ENCODE measurements at regions not wholly inside any gene's neighbourhood (a gene's known extent, or its start where the extent isn't known, plus 50 kb on each side); places are given as distances from the start of the nearest gene placed in this dataset.
"Not testable (repeated sequence)": the region's sequence is repeated elsewhere in the genome, so short reads cannot be mapped to it uniquely, and the experiment has no call there.

DNA sequence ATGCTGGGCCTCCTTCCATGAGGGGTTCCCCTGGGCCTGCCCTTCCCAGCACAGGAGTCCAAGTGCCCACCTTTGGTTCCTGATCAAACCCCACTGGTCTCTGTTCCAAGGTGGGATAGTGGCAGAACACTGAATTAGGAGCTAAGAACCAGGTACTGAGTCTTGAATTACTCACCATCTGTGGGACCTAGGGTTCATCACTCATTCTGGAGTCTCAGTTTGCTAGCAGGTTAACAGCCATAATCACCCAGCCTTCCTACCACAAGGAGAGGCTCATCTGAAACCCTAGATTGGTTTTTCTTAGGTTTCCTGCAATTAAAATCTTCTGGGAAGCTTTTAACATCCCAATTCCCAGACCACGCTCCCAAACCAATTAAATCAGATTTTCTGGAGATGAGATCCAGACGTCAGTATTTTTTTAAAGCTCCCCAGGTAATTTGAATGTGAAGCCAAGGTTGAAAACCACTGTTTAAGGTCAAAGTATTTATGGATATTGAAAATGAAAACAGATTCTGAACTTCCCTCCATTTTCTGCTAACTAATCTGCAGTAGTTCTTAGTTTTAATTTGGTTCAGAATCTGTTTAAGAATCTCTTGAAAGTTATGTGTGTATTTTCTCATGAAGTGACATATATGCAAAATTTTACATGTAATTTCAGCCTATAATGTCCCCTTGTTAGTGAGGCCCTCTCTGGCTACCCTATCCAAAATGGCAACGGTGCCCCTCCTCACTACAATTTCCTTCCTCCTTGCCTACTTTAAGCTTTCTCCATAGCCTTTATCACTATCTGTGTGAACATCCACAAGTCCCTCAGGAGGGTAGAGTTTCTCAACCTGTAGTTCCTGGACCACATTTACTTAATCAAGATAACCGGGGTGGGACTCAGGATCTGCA lies 166.5 kb upstream of the CXCR4 start:
- H3K4me1 Mint-ChIP-seq: peaks cover 40% of the 10 kb centered on the region

DNA sequence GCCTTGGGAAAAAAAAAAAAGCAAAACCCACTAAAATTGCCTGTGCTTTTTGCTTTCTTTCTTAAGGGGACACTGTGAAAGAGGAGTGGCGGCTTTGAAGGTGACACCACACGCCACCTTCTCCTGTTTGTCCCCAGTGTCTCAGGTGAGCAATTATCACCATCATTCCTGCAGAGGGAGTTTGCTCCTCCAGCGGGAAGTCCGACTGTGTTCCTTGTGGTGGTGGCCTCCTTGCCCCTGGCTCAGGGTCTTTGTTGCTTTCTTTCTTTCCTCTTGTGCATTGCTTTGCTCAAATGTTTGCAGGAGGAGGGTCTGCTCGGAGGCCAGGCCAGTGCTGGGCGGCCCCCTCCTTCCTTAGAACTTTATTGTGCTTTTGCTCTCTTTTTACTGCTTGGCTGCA lies 164.3 kb upstream of the CXCR4 start:
- intact Hi-C loops (cut with DNase I, micrococcal nuclease): no loop called here
- no peaks in the 10 kb centered on the region for H3K36me3 Mint-ChIP-seq (ENCODE audit: low read depth)

More for the DNA sequence above, 166.5 kb upstream of the CXCR4 start:
- Mint-ChIP-seq H3K27ac (no peak overlapping the region), H3K27me3 (no peaks in the 10 kb centered on the region), H3K9me3 (ENCODE audit: low read depth) (no peaks in the 10 kb centered on the region), H3K36me3 (ENCODE audit: low read depth) (no peaks in the 10 kb centered on the region), H3K4me3 (no peak overlapping the region)
- ATAC-seq: peak; percentile 50
- no peak for DNase-seq
- CTCF ChIA-PET: interaction anchor here (0.8 to 1.0 kb wide), 4 partner anchors 11 to 366 kb away, joined by 3 read pairs; no protein-coding TSS in a partner anchor
- POLR2A ChIA-PET: no interaction called here
- intact Hi-C loops (cut with DNase I, micrococcal nuclease): no loop called here

DNA sequence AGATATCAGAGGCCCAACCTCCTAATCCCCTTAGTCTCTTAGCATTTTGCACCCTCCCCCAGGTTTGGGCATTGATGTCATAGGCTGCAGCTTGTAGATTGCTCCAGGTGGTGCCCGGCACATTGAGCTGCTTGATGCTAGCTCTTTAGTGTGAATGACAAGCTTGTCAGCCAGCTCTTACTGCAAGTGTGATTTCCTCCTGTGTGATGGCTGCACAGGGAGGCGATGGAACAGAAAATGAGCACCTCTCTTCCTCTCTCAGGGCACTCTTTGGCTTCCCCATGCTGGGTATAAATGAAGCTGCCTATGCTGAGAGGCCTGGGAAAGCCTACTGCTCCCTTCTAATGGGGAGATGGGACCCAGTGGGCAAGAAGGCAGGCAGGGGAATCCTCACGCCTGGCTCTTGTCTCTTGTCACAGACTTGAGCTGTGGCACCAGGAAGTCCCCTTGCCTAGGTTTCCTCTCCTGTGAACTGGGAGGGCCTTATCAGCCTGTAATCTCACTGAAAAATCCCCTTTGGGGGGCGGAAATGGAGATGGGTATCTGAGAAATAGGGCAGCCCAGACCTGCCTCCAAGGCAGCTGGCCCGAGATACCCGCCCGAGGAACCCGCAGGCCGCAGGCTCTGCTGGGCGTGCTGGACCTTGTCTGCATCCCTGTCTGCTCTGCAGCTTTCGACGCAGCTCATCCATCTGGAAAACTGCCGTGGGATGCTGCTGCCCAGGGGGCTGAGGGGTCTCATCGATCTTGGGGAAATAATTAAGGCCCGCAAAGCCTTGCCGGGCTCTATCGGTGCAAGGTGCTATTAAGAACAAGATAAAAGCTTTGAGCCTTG lies 163.5 kb upstream of the CXCR4 start:
- Mint-ChIP-seq H3K4me1 (peaks cover 39% of the 10 kb centered on the region), H3K27ac (peak overlapping the region; percentile 67), H3K36me3 (ENCODE audit: low read depth) (no peaks in the 10 kb centered on the region), H3K9me3 (ENCODE audit: low read depth) (no peaks in the 10 kb centered on the region), H3K4me3 (no peak overlapping the region), H3K27me3 (no peaks in the 10 kb centered on the region)
- ChIA-PET CTCF (interaction anchor here (0.7 to 1.3 kb wide), 5 partner anchors 13 to 368 kb away, joined by 3 to 6 read pairs (median 3); no protein-coding TSS in a partner anchor), POLR2A (interaction anchor here (0.8 kb wide), 3 partner anchors 16 to 295 kb away, joined by 3 to 4 read pairs (median 4); no protein-coding TSS in a partner anchor)
- intact Hi-C loops (cut with DNase I, micrococcal nuclease): no loop called here
- peak; percentile 45 for DNase-seq
- peak; percentile 72 for ATAC-seq

More for the DNA sequence above, 164.3 kb upstream of the CXCR4 start:
- no peak for ATAC-seq
- Mint-ChIP-seq H3K27ac (peak overlapping the region; percentile 67), H3K27me3 (no peaks in the 10 kb centered on the region), H3K4me1 (peaks cover 40% of the 10 kb centered on the region), H3K4me3 (no peak overlapping the region), H3K9me3 (ENCODE audit: low read depth) (no peaks in the 10 kb centered on the region)
- POLR2A ChIA-PET: interaction anchor here (0.8 kb wide), 1 partner anchor 16 kb away, joined by 3 read pairs; no protein-coding TSS in a partner anchor
- no peak for DNase-seq
- CTCF ChIA-PET: interaction anchor here (1.1 kb wide), 1 partner anchor 32 kb away, joined by 3 read pairs; no protein-coding TSS in a partner anchor

DNA sequence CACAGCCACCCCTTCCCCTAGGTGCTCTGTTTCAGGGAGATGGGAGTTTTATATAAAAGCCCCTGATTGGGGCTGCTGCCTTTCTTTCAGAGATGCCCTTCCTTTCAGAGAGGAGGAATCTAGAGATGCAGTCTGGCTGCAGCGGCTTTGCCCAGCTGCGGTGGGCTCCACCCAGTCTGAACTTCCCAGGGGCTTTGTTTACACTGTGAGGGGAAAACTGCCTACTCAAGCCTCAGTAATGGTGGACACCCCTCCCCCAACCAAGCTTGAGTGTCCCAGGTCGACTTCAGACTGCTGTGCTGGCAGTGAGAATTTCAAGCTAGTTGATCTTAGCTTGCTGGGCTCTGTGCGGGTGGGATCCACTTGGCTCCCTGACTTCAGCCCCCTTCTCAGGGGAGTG lies 148.4 kb upstream of the CXCR4 start:
- H3K27me3 Mint-ChIP-seq; intact Hi-C loops (cut with DNase I, micrococcal nuclease); H3K27ac Mint-ChIP-seq; H3K36me3 Mint-ChIP-seq (ENCODE audit: low read depth); ATAC-seq; H3K4me3 Mint-ChIP-seq; H3K4me1 Mint-ChIP-seq; POLR2A ChIA-PET; DNase-seq: not testable (repeated sequence)
- CTCF ChIA-PET: interaction anchor here (1.8 kb wide), 1 partner anchor 11 kb away, joined by 4 read pairs; no protein-coding TSS in a partner anchor
- H3K9me3 Mint-ChIP-seq (ENCODE audit: low read depth): peaks cover 15% of the 10 kb centered on the region

DNA sequence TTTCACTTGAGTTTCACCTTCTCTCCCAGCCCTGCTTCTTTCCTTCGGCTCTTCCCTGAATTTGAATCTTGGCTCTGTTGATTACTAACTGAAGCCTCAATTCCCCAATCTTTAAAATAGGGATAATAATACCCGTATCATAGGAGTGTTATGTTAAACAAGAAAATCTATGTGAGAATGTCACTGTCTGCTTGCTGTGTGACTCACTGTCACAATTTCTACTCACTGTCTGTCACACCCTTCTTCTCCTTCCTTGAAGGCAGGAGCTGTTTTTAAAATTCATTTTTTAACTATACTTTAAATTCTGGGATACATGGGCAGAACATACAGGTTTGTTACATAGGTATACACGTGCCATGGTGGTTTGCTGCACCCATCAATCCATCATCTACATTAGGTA lies 141.6 kb upstream of the CXCR4 start:
- no peak for DNase-seq
- peaks cover 2% of the 10 kb centered on the region for H3K36me3 Mint-ChIP-seq (ENCODE audit: low read depth)

DNA sequence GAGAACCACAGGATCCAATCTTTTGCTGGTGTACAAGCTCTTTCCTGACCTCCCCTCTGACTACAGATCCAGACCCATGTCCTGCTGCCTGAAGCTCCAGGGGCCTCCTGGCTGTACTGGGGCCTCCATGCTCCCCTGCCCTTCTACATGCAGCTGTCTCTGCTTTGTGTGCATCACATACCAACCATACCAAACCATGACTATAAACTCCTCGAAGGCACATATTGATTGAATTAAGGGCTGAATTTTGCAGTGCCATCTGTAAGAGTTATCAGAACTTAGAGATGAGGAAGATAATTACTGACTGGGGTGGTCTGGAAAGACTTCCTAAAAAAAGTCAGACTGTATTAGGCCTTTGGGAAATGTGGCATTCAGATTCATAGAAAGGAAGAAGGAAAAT lies 139.9 kb upstream of the CXCR4 start:
- H3K27ac Mint-ChIP-seq: no peak overlapping the region
- intact Hi-C loops (cut with DNase I, micrococcal nuclease): loop anchor here in 1 of 2 experiments (5.0 kb wide), 1 partner anchor 119 kb away; no protein-coding TSS in a partner anchor
- no peak for DNase-seq
- no peak for ATAC-seq
- H3K4me1 Mint-ChIP-seq: peaks cover 18% of the 10 kb centered on the region
- H3K36me3 Mint-ChIP-seq (ENCODE audit: low read depth): no peaks in the 10 kb centered on the region
- no peaks in the 10 kb centered on the region for H3K9me3 Mint-ChIP-seq (ENCODE audit: low read depth)
- H3K27me3 Mint-ChIP-seq: no peaks in the 10 kb centered on the region
- CTCF ChIA-PET: interaction anchor here (1.3 to 1.5 kb wide), 3 partner anchors 9 to 127 kb away, joined by 3 to 6 read pairs (median 4); no protein-coding TSS in a partner anchor
- H3K4me3 Mint-ChIP-seq: no peak overlapping the region
- POLR2A ChIA-PET: no interaction called here

More for the DNA sequence above, 141.6 kb upstream of the CXCR4 start:
- intact Hi-C loops (cut with DNase I, micrococcal nuclease): loop anchor here in 1 of 2 experiments (5.0 kb wide), 1 partner anchor 118 kb away; no protein-coding TSS in a partner anchor
- Mint-ChIP-seq H3K4me1 (peaks cover 17% of the 10 kb centered on the region), H3K27me3 (no peaks in the 10 kb centered on the region), H3K9me3 (ENCODE audit: low read depth) (peaks cover 6% of the 10 kb centered on the region), H3K4me3 (no peak overlapping the region), H3K27ac (no peak overlapping the region)
- ATAC-seq: no peak
- ChIA-PET POLR2A (no interaction called here), CTCF (interaction anchor here (0.5 kb wide), 1 partner anchor 39 kb away, joined by 3 read pairs; no protein-coding TSS in a partner anchor)

DNA sequence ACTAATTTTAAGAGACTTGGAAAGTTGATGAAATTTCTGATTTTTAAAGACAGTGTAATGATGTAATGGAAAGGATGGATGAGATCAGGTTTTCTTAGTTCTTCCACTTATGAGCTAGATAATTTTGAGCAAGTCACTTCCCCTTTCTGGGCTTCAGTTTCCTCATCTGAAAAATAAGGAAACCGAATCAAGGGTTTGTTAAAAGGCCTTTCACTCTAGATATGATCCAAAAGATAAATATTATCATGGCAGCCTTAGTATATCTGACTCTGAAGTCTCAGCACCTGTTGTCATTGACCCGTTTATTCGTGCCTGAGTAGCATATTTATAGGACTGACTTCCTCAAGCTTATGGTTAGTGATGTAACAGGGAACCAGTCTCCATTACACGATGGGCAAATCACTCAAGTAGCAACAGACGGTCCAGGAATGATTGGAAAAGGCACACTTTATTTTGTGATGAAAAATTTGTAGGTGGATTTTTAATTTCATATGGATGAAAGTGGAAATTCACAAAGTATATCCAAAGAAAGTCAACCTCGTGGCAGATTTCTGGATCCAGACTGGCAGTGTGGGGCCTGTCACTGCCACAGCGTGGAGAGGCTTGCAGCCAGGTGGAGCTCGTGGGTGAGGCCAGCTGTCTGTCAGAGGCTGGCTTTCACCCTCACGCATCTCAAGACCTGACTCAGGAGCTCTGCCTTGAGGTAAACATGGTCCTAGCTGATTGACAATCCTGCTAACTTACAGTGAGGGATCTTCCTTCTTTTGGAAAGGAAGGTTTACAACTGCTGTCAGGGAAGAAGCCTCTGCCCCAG lies 137.9 kb upstream of the CXCR4 start:
- DNase-seq: peak; percentile 60
- peak; percentile 87 for ATAC-seq
- no peaks in the 10 kb centered on the region for H3K36me3 Mint-ChIP-seq (ENCODE audit: low read depth)
- H3K4me1 Mint-ChIP-seq: peaks cover 20% of the 10 kb centered on the region
- H3K27ac Mint-ChIP-seq: peak overlapping the region; percentile 55
- no peaks in the 10 kb centered on the region for H3K27me3 Mint-ChIP-seq
- CTCF ChIA-PET: interaction anchor here (0.6 to 1.3 kb wide), 4 partner anchors 32 to 129 kb away, joined by 3 read pairs; no protein-coding TSS in a partner anchor
- intact Hi-C loops (cut with DNase I, micrococcal nuclease): loop anchor here in 1 of 2 experiments (5.0 kb wide), 1 partner anchor 121 kb away; no protein-coding TSS in a partner anchor
- H3K9me3 Mint-ChIP-seq (ENCODE audit: low read depth): no peaks in the 10 kb centered on the region
- POLR2A ChIA-PET: no interaction called here
- no peak overlapping the region for H3K4me3 Mint-ChIP-seq

DNA sequence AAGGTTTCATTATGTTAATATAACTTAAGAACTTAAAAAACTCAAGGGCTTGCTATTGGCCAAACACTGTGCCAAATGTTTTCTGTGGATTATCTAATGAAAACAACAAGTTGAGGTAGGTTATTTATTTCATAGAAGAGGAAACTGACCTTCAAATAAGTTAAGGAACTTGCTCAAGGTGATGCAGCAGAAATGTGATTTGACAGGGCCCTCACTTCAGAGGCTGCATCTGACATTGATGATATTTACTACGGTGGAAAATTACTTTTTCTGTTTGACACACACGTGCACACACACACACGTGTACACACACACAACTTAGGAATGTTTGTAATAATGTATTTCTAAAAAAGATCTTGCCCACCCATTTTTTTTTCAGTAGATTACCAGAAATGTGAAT lies 137.2 kb upstream of the CXCR4 start:
- Mint-ChIP-seq H3K27me3 (no peaks in the 10 kb centered on the region), H3K36me3 (ENCODE audit: low read depth) (no peaks in the 10 kb centered on the region), H3K9me3 (ENCODE audit: low read depth) (no peaks in the 10 kb centered on the region), H3K4me3 (no peak overlapping the region), H3K27ac (peak overlapping the region; percentile 48), H3K4me1 (peaks cover 20% of the 10 kb centered on the region)
- CTCF ChIA-PET: interaction anchor here (0.6 to 1.7 kb wide), 4 partner anchors 26 to 258 kb away, joined by 3 to 4 read pairs (median 3); no protein-coding TSS in a partner anchor
- POLR2A ChIA-PET: interaction anchor here (1.6 kb wide), 1 partner anchor 379 kb away, joined by 3 read pairs; the partner anchor contains the start of gene MCM6
- DNase-seq (no peak), ATAC-seq (no peak)
- intact Hi-C loops (cut with DNase I, micrococcal nuclease): loop anchor here in 1 of 2 experiments (5.0 kb wide), 1 partner anchor 122 kb away; no protein-coding TSS in a partner anchor

DNA sequence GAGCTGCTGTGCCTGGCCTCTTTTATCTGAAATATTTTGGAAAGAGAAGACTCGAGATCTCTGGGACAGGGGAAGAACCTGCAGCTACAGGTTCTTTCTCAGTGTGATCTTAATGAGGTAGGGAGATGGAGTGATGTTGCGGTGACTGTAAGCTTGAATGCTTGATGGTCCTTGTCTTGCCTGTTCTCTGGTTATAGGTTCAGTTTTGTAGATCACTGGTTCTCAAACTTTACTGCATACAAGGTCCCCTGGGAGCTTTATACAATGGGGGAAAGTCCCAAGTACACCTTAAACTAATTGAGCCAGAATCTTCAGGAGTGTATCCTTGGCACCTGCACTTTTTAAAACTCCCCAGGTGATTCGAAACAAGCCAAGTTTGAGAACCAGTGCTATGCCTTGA lies 136.7 kb upstream of the CXCR4 start:
- intact Hi-C loops (cut with DNase I, micrococcal nuclease): loop anchor here in 1 of 2 experiments (5.0 kb wide), 1 partner anchor 123 kb away; no protein-coding TSS in a partner anchor
- H3K4me1 Mint-ChIP-seq: peaks cover 20% of the 10 kb centered on the region
- no peak for DNase-seq
- no peaks in the 10 kb centered on the region for H3K27me3 Mint-ChIP-seq
- POLR2A ChIA-PET: interaction anchor here (1.6 kb wide), 1 partner anchor 378 kb away, joined by 3 read pairs; the partner anchor contains the start of gene MCM6
- H3K4me3 Mint-ChIP-seq: no peak overlapping the region
- CTCF ChIA-PET: interaction anchor here (0.8 to 1.7 kb wide), 3 partner anchors 26 to 257 kb away, joined by 3 to 4 read pairs (median 3); no protein-coding TSS in a partner anchor
- H3K36me3 Mint-ChIP-seq (ENCODE audit: low read depth): no peaks in the 10 kb centered on the region
- ATAC-seq: no peak
- H3K27ac Mint-ChIP-seq: no peak overlapping the region
- H3K9me3 Mint-ChIP-seq (ENCODE audit: low read depth): no peaks in the 10 kb centered on the region

All from activated CD4-positive, alpha-beta T cell treated with anti-CD3 and anti-CD28 coated beads for 36 hours (primary cell).